ENCODE measurements at regions not wholly inside any gene's neighbourhood (a gene's known extent, or its start where the extent isn't known, plus 50 kb on each side); places are given as distances from the start of the nearest gene placed in this dataset.

- TF ChIP-seq POLR2AphosphoS5 (IDR thresholded peaks at IDR 0.05; ENCODE audit: low read depth) (no peak), GABPA (IDR thresholded peaks at IDR 0.05; ENCODE audit: low read depth) (no peak), REST (IDR thresholded peaks at IDR 0.05; ENCODE audit: insufficient replicate concordance, low read depth) (no peak), SPI1 (IDR thresholded peaks at IDR 0.05; ENCODE audit: borderline replicate concordance, low read depth) (no peak), CTCF (IDR thresholded peaks at IDR 0.05; ENCODE audit: insufficient read depth, low read length) (no peak)
- Histone ChIP-seq H3K27me3 (ENCODE audit: insufficient read depth, poor library complexity, severe bottlenecking) (no peaks in the 10 kb centered on the region), H3K27ac (replicated peaks) (no peak overlapping the region), H3K4me3 (replicated peaks; ENCODE audit: insufficient read depth, low read length) (no peak overlapping the region)
- DNase-seq (ENCODE audit: low read depth in 1 of 2, low spot score in 1 of 2): no peak
These were observed 558.1 kb downstream of the NR2F1-AS1 start for GRCh38 chr5:93022796-93023447.

- Histone ChIP-seq H3K27me3 (ENCODE audit: insufficient read depth, poor library complexity, severe bottlenecking) (no peaks in the 10 kb centered on the region), H3K4me3 (replicated peaks; ENCODE audit: insufficient read depth, low read length) (no peak overlapping the region), H3K27ac (replicated peaks) (no peak overlapping the region)
- no peak for TF ChIP-seq POLR2AphosphoS5 (IDR thresholded peaks at IDR 0.05; ENCODE audit: low read depth)
- no peak for TF ChIP-seq GABPA (IDR thresholded peaks at IDR 0.05; ENCODE audit: low read depth)
- no peak for TF ChIP-seq SPI1 (IDR thresholded peaks at IDR 0.05; ENCODE audit: borderline replicate concordance, low read depth)
- no peak for TF ChIP-seq CTCF (IDR thresholded peaks at IDR 0.05; ENCODE audit: insufficient read depth, low read length)
- no peak for TF ChIP-seq REST (IDR thresholded peaks at IDR 0.05; ENCODE audit: insufficient replicate concordance, low read depth)
- no peak for DNase-seq (ENCODE audit: low read depth in 1 of 2, low spot score in 1 of 2)
These were observed 558.8 kb downstream of the NR2F1-AS1 start for GRCh38 chr5:93022211-93022610.

- no peaks in the 10 kb centered on the region for H3K27me3 ChIP-seq (ENCODE audit: insufficient read depth, poor library complexity, severe bottlenecking)
- no peak overlapping the region for H3K27ac ChIP-seq (replicated peaks)
- DNase-seq (ENCODE audit: low read depth in 1 of 2, low spot score in 1 of 2): no peak
- no peak overlapping the region for H3K4me3 ChIP-seq (replicated peaks; ENCODE audit: insufficient read depth, low read length)
- TF ChIP-seq SPI1 (IDR thresholded peaks at IDR 0.05; ENCODE audit: borderline replicate concordance, low read depth) (no peak), CTCF (IDR thresholded peaks at IDR 0.05; ENCODE audit: insufficient read depth, low read length) (no peak), POLR2AphosphoS5 (IDR thresholded peaks at IDR 0.05; ENCODE audit: low read depth) (no peak), REST (IDR thresholded peaks at IDR 0.05; ENCODE audit: insufficient replicate concordance, low read depth) (no peak), GABPA (IDR thresholded peaks at IDR 0.05; ENCODE audit: low read depth) (no peak)
These were observed 561.1 kb downstream of the NR2F1-AS1 start for GRCh38 chr5:93019896-93020295.

Data from HL-60 (cell line).